NCI-H146 (cell line): ENCODE measurements at regions not wholly inside any gene's neighbourhood (a gene's known extent, or its start where the extent isn't known, plus 50 kb on each side); places are given as distances from the start of the nearest gene placed in this dataset.
"Not testable (repeated sequence)": the region's sequence is repeated elsewhere in the genome, so short reads cannot be mapped to it uniquely, and the experiment has no call there.

Experiments used
- DNase-seq: peaks from one replicate; lab custom pipeline; 2025; lab: John Stamatoyannopoulos, UW

- DNase-seq = no peak
These were observed 289.7 kb upstream of the ID4 start for GRCh38 chr6:19547507-19547906.

DNA sequence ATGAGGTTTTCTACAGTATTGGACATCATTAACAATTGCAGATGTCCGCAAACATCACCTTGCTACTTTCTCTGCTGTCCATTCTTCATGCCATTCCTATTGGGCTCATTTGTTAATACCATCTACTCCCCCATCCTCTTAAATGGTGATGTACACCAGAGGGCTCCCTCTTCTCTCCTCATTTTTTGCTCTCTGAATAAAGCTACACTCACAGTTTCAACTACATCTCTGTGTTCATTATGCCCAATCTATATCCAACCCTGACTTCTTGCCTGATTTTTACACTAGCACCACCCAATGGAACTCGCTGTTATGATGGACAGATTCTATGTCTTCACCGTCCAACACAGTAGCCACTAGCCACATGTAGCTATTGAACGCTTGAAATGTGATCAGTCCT lies 288.1 kb upstream of the ID4 start:
- DNase-seq = no peak

- no peak for DNase-seq
These were observed 286.8 kb upstream of the ID4 start for GRCh38 chr6:19550380-19550779.

GRCh38 chr6:19551611-19552010 lies 285.6 kb upstream of the ID4 start:
- DNase-seq = no peak

GRCh38 chr6:19552076-19552475 lies 285.1 kb upstream of the ID4 start:
- DNase-seq = no peak

DNA sequence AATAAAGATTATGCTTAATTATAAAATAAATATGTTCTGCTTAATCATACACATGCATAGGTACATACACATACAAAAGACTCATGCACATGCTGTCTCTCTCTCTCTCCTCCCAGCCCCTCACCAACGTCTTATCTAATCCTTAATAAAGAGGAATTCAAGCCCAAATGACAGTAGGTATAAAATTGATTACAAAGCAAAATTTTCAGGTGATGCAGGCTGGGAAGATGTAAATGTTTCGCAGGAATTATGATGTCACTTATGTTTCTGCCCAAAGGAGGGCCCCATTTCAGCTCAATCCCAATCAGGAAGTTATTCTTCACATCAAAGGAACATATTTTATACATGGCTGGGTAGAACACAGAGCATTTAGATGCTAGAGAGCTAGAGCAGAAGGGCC lies 284.6 kb upstream of the ID4 start:
- DNase-seq = no peak

DNA sequence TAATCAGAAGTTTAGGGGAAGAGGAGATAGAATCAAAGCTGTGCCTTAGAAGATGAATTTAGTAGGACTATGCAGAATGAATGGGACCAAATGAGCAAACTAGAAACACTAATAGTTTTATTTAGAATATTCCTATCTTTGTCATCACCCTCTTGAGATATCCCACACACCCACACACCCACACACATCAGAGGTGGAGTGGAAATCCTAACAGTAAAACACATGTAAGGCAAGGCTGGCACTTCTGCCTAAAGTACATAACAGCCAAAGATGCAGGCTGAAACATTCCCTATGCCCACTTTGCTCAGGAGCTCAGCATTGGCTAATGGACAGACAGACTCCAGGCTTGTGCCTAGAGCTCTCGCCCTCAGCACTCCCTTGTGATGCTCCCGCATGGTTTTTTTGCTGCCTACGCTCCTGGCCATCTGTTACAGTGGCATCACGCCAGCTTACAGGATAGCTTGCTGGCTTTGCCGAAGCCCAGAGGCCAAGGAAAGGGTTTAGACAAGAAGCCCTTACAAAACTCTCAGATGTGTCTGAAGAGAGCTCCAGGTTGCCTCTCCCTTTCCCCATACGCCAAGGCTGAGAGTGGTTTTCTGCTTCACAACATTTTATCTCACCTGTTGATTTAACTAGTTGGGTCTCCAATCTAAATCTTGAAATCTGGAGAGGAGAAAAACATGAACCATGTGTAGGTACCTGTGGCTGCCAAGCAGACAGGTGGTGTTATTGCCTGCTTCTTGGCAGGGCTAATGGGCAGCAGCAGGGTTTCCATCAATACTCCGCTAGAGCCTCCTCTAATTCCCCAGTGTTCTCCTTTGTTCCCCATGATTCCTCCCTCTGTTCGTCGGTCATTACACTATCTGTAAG lies 282.6 kb upstream of the ID4 start:
- peak; percentile 78 for DNase-seq

DNA sequence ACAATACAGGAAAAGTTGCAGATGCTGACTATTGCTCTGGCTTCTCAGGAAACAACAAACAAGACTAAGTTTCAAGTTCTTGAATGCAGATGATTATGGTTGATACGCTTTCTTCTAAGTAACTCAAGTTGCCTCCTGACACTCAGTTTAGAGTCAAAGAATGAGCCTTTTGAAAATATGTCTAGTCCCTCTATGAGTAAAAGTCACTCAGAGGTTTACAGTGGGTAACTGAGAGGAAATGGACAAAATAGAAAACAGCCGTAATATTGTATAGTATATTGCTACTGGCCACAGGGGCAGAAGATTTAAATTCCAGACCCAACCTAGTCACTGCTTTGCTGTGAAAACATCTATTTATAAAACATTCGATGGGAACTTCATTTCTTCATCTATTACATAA lies 280.0 kb upstream of the ID4 start:
- DNase-seq = no peak

- DNase-seq = peak; percentile 6
These were observed 279.0 kb upstream of the ID4 start for GRCh38 chr6:19558201-19558600.

GRCh38 chr6:19558934-19559333 lies 278.2 kb upstream of the ID4 start:
- DNase-seq = no peak

- no peak for DNase-seq
These were observed 274.7 kb upstream of the ID4 start for GRCh38 chr6:19562468-19562867.

DNA sequence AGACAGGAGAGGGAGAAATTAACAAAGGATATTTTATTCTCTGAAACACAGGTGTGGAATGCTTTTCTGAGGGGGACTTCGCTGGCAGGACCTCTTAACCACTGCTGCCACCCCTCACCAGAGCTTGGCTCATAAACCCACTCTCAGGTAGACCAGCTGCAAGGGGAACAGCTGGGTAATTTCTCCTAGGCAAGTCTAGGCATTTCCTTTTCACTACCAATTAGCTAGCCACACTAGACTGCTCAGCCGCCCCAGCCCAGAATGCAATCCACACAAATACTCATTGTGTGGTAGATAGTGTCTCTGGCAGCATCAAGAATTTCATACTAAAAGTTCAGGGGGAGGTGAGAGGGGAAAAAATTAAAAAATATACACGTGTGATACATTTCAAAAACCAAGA lies 267.6 kb upstream of the ID4 start:
- DNase-seq = peak; percentile 41

DNA sequence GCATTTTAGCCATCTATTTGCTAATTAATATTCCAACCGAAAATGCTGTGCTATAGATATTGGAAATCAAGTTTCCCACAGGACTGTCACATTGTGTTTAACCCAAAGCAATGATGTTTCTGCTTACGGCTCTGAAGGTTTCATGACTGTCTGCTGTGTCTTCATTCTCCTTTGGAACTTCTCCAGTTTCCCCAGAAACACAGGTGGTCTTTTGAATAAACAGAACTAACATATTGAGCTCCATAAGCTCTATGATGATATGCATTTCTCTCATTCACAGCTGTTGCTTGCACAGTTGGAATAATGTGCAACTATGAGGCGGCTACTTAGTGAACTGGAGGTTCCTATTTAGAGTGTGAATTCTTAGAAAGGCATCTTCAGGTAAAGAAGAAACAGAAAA lies 266.0 kb upstream of the ID4 start:
- no peak for DNase-seq

DNA sequence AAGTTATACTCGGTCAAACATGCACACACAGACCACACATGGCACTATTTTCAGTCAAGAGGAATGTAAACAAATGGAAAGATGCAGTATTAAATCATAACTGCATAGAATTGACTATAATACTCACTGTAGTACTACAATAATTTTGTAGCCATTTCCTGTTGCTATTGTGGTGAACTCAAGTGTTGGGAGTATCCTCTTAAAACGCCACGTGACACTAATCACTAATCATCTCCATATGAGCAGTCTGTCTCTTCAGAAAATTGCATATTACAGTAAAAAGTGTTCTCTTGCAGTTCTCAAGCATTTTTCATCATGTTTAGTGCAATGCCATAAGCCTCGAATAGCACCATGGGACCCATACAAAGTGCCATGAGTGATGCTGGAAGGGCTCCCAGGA lies 258.7 kb upstream of the ID4 start:
- no peak for DNase-seq

GRCh38 chr6:19584207-19584606 lies 253.0 kb upstream of the ID4 start:
- DNase-seq = not testable (repeated sequence)

DNA sequence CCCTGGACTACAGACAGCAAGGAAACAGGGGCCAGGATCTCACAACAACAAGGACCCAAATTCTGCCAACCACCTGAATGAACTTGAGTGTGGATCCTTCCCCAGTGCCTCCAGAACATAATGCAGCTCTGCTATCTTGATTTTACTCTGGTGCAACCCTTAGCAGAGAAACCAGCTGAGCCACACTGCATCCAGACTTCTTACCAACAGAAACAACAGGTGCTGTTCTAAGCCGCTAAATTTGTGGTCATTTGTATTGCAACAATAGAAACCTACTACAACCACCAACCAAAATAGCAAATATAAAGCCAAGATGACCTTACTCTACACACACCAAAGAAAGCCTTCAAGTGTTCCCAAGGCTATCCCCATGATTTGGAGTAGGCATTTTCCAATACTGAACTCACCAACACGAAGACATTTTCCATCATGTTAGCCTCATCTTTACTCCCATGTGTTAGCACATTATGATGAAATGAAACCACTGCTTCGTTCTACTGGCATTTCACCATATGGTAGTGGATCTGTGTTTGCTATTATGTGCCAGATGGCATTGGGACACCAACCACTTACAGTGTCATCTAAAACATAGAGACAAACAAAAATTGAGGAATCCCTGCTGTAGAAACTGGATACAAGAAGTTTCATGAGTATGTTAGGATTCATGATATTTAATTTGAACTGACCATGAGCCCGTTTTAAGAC lies 249.8 kb upstream of the ID4 start:
- DNase-seq = no peak

GRCh38 chr6:19590501-19591131 lies 246.6 kb upstream of the ID4 start:
- no peak for DNase-seq

DNA sequence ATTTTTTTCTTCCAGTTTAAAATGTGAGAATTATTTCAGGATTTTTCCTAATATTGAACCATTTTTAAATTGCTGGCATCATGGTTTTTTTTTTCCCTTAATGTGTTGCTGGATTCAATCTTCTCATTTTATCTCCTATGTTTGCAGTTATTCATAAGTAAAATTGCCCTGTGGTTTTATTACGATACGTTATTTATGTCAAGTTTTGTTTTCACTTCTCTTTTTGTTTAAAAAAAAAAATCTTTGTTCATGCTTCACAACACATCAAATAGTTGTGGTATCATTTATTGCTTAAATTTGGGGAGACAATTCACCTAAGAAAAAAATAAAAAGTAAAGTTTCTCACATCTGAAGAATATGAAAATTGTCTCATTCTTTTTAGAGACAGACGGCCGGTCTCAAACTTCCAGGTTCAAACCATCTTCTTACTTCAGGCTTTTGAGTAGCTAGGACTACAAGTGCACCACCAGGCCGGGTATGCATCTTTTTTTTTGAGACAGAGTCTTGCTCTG lies 239.3 kb upstream of the ID4 start:
- no peak for DNase-seq

- no peak for DNase-seq
These were observed 237.2 kb upstream of the ID4 start for GRCh38 chr6:19599796-19600464.

DNA sequence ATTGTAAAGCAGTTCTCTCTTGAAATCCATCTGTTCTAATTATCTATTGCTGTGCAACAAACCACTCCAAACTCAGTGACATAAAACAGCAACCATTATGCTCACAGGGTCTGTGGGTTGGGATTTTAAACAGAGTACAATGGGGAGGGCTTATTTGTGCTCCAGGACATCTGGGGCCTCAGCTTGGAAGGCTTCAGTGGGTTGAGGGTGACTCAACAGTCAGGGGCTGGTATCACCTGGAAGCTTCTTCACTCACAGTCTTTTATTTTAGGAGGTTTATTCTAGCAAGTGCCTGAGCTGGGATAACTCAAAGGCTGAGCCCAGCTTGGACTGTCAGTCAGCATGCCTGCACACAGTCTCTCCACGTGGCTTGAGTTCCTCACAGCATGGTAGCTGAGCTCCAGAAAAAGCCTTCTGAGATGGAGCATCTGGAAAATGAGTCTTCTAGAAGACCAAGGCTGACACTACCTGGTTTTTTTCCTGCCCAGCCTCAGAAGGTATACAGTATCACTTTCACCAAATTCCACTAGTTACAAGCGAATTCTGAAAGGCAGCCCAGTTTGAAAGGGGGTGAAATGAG lies 234.6 kb upstream of the ID4 start:
- DNase-seq = no peak

DNA sequence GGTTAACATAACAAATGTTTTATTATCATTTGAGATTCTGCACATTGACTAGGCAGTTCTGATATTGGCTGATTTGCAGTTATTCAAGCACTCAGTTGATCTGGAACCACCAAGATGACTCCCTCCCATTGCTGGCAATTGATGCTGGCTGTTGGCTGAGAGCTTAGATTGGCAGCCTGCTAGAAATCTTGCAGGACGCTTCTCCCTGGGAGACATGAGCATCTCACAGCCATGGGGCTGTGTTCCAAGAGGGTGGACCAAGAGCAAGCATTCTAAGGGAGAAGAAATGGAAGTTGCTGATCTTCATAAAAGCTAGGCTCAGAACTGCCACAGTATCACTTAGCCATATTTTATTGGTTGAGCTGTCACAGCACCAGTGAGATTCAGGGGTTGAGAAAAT lies 233.4 kb upstream of the ID4 start:
- DNase-seq = no peak

DNA sequence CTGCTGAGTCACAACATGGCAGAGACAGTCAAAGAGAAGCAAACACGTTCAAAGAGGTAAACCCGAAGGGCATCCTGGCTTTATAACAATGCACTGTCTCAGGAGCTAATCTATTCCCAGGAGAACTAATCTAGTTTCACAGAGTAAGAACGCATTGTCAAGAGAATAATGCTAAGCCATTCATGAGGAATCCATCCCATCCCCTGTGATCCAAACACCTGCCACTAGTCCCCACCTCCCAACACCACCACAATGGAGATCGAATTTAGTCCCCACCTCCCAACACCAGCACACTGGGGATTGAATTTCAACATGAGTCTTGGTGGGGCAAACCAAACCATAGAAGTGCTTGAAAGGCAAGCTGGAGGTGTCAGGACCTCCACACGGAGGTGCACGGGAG lies 231.5 kb upstream of the ID4 start:
- DNase-seq = no peak
